ENCODE measurements at regions not wholly inside any gene's neighbourhood (a gene's known extent, or its start where the extent isn't known, plus 50 kb on each side); places are given as distances from the start of the nearest gene placed in this dataset.

DNA sequence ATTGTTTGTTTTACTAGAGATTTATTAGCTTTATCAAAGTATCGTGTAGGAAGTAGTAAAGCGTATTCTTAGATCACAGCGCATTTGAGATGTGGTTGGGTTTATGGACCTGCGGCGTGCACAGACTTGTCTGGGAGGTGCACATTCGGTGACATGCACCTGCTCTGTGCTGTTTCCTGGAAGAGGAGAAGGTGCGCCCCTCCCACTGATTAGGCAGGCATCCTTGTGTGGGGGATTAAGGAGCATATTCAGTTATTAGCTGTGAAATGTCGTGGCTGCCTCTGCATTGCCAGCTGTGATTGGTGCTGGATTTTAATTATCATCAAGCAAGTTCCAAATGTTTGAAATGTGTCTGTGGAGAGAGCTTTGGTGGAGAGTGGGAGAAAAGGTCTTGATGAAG is 903.8 kb upstream of the RBFOX1 start:
- TF ChIP-seq, protein P1, sequence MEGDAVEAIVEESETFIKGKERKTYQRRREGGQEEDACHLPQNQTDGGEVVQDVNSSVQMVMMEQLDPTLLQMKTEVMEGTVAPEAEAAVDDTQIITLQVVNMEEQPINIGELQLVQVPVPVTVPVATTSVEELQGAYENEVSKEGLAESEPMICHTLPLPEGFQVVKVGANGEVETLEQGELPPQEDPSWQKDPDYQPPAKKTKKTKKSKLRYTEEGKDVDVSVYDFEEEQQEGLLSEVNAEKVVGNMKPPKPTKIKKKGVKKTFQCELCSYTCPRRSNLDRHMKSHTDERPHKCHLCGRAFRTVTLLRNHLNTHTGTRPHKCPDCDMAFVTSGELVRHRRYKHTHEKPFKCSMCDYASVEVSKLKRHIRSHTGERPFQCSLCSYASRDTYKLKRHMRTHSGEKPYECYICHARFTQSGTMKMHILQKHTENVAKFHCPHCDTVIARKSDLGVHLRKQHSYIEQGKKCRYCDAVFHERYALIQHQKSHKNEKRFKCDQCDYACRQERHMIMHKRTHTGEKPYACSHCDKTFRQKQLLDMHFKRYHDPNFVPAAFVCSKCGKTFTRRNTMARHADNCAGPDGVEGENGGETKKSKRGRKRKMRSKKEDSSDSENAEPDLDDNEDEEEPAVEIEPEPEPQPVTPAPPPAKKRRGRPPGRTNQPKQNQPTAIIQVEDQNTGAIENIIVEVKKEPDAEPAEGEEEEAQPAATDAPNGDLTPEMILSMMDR (IDR thresholded peaks at IDR 0.05; ENCODE audit: control extremely low read depth, extremely low read depth, low read depth, missing control alignments): no peak
- CTCF ChIA-PET: no interaction called here
- POLR2A ChIA-PET: no interaction called here
- no peak for DNase-seq (ENCODE audit: extremely low spot score)

DNA sequence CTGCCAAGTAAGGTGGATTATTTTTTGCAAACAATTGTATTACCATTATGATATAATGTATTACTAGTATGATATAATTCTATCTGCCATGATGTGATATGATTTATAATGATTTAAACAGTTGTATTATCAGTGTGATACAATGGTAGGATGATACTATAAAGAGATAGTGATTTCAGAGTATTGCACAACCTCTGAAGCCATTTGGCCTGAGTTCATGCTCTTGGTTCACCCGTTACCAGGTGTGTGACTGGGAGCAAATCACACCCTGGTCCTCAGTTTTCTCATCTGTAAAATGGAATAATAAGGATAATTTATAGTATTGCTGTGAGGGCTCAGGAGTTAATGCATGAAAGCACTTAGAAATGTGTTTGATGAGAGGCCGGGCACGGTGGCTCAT is 905.0 kb upstream of the RBFOX1 start:
- no peak for DNase-seq (ENCODE audit: extremely low spot score)
- TF ChIP-seq, protein P1 (IDR thresholded peaks at IDR 0.05; ENCODE audit: control extremely low read depth, extremely low read depth, low read depth, missing control alignments): no peak
- CTCF ChIA-PET: no interaction called here
- POLR2A ChIA-PET: no interaction called here

DNA sequence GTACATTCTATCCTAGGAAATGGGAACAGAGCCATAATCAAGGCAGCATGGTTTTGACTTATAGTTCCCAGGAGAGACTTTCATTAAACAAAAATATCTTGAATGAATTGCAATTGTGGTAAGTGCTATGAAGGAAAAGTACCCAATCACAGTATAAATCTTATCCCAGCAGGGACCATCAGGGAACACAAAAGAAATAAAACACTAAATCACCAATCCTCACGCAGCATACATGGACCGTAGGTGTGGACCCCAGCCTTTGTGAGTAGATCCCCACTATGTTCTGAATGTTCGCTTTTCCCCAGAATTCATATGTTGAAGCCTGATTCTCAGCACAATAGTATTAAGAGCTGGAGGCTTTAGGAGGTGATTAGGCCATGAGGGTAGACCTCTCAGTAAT is 925.0 kb upstream of the RBFOX1 start:
- CTCF ChIA-PET: no interaction called here
- TF ChIP-seq, protein P1 (IDR thresholded peaks at IDR 0.05; ENCODE audit: control extremely low read depth, extremely low read depth, low read depth, missing control alignments): no peak

DNA sequence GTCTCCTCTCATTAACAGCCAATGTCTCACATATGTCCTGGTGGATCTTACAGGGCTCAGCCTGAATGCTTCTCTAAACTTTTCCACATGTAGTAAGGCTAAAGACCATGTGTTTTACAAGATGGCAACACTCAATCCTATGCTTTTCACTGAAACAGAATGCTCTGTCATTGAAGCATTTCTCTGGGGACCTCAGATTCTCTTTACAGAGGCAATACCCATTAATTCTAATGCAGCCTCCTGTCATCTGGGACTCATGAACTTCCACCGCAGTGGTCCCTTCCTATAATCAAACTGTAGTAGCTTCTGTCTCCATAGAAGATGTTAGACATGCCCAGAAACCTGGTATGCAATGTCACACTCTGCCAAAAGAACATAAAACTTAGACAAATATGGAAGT is 926.6 kb upstream of the RBFOX1 start:
- ChIA-PET POLR2A (no interaction called here), CTCF (interaction anchor here (1.3 kb wide), 1 partner anchor 214 kb away, joined by 3 read pairs; no protein-coding TSS in a partner anchor)
- TF ChIP-seq, protein P1 (IDR thresholded peaks at IDR 0.05; ENCODE audit: control extremely low read depth, extremely low read depth, low read depth, missing control alignments): no peak
- no peak for DNase-seq (ENCODE audit: extremely low spot score)

More for the DNA sequence above, 925.0 kb upstream of the RBFOX1 start:
- DNase-seq (ENCODE audit: extremely low spot score): no peak
- POLR2A ChIA-PET: no interaction called here

DNA sequence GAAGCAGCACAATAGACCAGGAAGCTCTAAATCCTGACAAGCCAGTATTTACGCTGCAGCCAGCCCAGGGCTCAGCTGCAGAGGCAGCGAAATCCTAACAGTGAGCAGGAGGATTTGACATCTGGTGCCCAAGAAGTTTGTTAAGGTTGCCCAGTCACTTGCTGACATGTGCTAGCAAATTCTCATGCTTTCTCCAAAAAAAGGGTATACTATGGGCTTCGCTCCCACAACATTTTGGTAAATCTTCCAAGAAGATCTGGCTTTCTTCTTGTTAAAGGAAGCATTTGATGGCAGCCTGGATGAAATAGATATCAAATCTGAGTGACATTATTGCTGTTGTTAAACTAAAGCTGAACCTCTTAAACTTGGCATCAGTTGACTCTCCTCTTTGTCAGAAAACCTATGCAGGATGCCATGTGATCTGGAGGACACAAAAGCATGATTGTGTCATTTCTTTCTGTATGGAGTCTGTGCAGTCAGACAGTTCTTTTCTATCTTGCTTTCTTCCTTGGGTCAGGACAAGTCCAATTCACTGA is 949.7 kb upstream of the RBFOX1 start:
- CTCF ChIA-PET: no interaction called here
- POLR2A ChIA-PET: no interaction called here
- TF ChIP-seq, protein P1 (IDR thresholded peaks at IDR 0.05; ENCODE audit: control extremely low read depth, extremely low read depth, low read depth, missing control alignments): no peak

DNA sequence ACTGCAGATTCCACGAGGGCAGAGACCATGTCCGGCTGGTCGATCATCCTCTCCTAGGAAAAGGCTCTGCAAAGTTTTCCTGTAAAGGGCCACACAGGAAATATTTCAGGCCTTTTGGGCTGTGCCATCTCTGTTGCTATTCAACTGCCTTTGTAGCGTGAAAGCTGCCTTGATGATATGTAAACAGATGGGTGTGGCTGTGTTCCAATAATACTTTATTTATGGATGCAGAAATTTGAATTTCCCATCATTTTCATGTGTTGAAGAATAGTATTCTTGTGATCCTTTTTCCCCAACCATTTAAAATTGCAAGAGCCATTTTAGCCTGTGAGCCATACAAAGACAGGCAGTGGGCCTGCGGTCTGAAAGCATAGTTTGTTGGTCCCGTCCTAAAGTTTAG is 950.7 kb upstream of the RBFOX1 start:
- ChIA-PET CTCF (interaction anchor here (0.8 kb wide), 1 partner anchor 10 kb away, joined by 3 read pairs; no protein-coding TSS in a partner anchor), POLR2A (no interaction called here)
- no peak for DNase-seq (ENCODE audit: extremely low spot score)
- TF ChIP-seq, protein P1 (IDR thresholded peaks at IDR 0.05; ENCODE audit: control extremely low read depth, extremely low read depth, low read depth, missing control alignments): no peak

More for the DNA sequence above, 949.7 kb upstream of the RBFOX1 start:
- no peak for DNase-seq (ENCODE audit: extremely low spot score)

DNA sequence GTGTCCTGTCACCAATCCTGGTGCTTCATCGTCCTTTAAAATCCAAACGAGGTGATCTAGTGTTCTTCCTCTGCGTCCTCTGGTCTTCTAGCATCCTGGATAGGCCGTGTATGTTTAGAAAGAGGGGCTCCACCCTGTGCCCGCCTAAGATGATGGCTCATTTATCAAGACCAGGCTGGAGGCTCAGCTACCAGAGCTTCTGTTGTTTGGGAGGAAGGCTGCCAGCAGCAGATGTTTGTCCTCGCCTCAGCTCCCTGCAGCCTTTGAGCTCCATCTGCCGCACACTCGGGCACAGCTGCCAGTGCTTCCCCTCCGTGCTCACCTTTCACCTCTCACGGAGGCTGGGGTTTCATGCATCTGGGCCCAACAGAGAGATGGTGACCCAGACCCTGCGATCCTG is 954.7 kb upstream of the RBFOX1 start:
- ChIA-PET CTCF (no interaction called here), POLR2A (no interaction called here)
- DNase-seq (ENCODE audit: extremely low spot score): no peak
- TF ChIP-seq, protein P1 (IDR thresholded peaks at IDR 0.05; ENCODE audit: control extremely low read depth, extremely low read depth, low read depth, missing control alignments): no peak
